HT-29 (cell line): ENCODE measurements at regions not wholly inside any gene's neighbourhood (a gene's known extent, or its start where the extent isn't known, plus 50 kb on each side); places are given as distances from the start of the nearest gene placed in this dataset.
"Not testable (repeated sequence)": the region's sequence is repeated elsewhere in the genome, so short reads cannot be mapped to it uniquely, and the experiment has no call there.

ENCODE experiments used
- DNase-seq: peaks from one replicate; pipeline ENCODE4 v3.0.0-alpha.2; 2015; ENCODE audit warnings: low spot score

DNA sequence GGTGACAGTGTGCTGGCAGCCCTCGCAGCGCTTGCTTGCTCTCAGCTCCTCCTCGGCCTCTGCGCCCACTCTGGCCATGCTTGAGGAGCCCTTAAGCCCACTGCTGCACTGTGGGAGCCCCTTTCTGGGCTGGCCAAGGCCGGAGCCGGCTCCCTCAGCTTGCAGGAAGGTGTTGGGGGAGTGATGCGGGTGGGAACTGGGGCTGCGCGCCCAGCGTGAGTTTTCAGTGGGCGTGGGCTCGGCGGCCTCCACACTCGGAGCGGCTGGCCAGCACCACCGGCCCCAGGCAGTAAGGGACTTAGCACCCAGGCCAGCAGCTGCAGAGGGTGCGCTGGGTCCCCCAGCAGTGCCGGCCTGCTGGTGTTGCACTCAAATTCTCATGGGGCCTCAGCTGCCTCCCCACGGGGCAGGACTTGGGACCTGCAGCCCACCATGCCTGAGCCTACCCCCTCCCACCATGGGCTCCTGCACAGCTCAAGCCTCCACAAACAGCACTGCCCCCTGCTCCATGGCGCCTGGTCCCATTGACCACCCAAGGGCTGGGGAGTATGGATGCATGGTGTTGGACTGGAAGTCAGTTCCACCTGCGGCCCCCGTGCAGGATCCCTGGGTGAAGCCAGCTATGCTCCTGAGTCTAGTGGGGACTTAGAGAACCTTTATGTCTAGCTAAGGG is 223.1 kb upstream of the PTPRD start:
- DNase-seq, result no peak

DNA sequence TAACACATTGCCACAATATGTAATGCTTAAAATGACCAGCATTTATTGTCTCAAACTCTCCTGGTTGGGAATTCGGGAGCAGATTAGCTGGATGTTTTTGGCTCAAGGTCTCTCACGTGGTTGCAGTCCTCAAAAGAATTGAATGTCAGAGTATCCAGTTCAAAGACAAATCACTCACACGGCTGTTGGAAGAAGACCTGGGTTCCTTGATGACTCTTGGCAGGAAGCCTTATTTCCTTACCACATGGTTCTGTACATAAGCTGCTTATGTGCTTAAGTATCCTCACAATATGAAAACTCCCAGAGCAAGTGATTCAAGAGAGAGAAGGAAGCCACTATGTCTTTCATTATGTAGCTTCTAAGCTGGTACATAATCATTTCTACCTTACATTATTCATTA is 230.3 kb upstream of the PTPRD start:
- no peak for DNase-seq

DNA sequence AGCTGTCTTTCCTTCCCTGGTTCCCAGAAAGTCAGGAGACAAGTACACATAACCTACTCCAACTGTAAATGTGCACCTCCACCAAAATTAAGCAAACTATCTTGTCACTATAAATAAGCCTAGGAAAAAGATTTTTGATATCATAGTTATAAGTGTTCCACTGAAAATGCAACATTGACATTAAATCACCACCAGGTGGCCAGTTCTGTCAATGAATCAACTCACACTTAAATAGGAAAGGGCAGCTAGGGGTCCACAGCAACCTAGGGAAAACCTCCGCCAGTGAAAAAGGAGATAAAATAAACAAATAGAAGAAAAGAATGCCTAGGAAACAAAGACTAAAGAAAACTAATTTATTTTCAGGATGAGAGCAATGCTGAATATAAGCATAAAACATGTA is 243.0 kb upstream of the PTPRD start:
- DNase-seq, result peak; percentile 16

DNA sequence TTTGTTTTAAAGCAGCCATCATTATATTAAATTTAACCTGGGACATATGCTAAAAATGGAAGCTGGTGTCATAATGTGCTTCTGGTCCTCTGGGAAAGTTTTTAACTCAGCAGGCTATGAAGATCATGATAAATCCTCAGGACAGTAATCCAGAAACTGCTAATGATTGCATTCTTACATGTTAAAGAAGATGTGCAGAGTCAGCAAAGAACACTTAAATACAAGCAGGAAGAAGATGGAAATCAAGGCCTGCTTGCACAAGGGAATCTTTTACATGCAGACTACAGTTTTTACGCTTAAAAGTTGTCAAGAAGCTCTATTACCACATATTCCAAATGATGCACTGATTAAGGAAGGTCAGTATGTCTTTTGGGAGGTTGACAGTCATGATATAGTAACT is 246.0 kb upstream of the PTPRD start:
- no peak for DNase-seq

DNA sequence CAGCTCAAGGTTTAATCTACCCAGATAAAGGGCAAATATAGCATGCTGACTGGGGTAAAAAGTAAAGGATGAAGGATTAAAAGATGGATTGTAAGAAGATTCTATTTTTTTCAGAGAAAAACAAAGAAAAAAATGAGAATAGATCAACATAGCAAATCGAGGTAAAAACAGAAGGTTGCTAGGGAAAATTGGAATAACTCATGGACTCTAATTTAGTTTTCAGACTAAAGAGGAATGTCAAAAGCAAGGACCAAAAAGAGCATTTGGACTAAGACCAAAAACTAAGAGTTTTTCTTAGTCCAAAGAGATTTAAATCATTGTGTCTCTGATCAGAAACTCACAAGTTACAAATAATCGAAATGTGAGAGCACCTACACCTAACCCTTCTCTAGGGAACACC is 250.7 kb upstream of the PTPRD start:
- no peak for DNase-seq

DNA sequence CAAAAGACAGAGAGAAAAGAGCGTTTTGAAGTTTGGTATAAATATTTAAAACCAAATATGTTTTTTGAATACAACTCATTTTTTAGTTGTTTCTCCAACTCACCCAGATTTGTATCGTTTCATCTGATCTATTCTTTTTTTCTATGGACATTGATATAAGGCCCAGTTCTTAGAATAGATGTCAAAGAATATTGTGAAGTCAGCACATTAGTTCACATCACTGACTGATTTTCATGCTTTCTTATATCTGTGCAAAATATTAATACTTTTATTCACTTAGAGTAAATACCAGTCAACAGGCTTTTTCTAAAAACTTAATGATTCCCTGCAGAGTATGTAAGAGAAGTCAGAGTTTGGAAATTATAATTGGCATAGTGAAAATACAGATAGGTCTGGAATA is 254.4 kb upstream of the PTPRD start:
- no peak for DNase-seq

- DNase-seq, result no peak
Observed at GRCh38 chr9:10869687-10870086, 256.9 kb upstream of the PTPRD start.

DNA sequence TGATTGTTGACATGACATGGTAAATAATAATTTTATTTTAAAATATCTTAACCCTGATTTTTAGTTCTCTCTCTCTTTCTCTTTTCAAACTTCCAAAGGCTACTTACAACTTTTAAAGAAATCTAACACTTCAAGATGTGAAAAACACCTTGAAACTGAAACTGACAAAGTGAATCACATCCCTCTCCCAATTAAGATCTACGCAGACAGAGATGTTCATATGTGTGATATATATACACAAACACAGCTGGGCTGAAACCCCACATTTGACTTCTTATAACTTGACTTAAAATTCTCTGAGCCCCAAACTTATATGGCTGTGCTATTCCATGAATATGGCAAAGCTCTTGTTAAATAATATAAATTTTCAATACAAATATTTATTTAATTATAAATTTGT is 261.2 kb upstream of the PTPRD start:
- no peak for DNase-seq

- DNase-seq, result no peak
Observed at GRCh38 chr9:10875752-10876151, 262.9 kb upstream of the PTPRD start.

DNA sequence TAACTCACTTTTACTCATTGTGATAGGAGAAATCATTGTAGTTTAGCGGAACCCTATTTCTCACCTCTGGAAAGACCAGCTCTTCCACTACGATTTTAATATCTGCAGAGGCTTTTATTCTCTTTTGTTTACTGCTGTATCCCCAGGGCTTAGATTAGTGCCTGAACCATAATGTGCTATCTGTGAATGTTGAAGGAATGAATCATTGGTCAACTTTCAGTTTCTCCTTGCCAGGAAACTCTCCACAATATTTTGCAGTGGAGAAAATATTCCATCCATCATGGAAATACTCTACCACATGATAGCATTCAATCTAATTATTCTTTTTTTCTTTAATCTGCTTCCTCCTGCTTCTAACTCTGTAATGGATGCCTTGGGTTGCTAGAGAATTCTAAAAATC is 263.5 kb upstream of the PTPRD start:
- DNase-seq, result no peak

DNA sequence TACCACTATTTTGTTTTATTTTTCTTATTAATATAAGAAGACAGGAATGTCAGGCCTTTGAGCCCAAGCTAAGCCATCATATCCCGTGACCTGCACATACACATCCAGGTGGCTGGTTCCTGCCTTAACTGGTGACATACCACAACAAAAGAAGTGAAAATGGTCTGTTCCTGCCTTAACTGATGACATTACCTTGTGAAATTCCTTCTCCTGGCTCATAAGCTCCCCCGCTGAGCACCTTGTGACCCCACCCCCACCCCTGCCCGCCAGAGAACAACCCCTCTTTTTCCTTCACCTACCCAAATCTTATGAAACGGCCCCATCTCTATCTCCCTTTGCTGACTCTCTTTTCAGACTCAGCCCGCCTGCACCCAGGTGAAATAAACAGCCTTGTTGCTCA is 277.5 kb upstream of the PTPRD start:
- not testable (repeated sequence) for DNase-seq

- no peak for DNase-seq
Observed at GRCh38 chr9:10899509-10899908, 286.7 kb upstream of the PTPRD start.

GRCh38 chr9:10903969-10904368 is 291.2 kb upstream of the PTPRD start:
- no peak for DNase-seq

GRCh38 chr9:10910779-10911178 is 298.0 kb upstream of the PTPRD start:
- no peak for DNase-seq

DNA sequence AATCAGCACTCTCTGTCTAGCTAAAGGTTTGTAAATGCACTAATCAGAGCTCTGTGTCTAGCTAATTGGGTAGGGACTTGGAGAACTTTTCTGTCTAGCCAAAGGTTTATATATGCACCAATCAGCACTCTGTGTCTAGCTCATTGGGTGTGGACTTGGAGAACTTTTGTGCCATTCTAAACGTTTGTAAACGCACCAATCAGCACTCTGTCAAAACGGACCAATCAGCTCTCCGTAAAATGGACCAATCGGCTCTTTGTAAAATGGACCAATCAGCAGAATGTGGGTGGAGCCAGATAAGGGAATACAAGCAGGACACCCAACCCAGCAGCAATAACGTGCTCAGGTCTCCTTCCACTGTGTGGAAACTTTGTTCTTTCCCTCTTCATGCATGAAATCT is 298.6 kb upstream of the PTPRD start:
- DNase-seq, result no peak

DNA sequence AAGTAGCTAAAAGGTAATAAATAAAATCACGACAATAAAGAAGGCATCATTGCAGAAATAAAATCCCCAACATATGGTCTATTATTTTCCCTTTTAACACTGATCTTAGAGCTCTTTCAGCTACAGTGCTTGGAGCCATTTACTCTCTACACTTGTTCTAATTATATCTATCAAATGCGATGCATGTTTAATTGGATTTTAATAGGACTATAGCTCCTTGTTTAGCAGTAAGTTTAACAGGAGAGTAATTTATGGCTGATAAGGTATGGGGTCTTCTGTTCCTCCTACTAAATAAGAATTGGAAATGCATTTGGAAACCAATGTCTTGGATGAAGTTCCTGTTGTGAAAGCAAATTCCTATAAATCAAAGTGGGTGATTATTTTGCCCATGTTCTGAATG is 304.2 kb upstream of the PTPRD start:
- no peak for DNase-seq

DNA sequence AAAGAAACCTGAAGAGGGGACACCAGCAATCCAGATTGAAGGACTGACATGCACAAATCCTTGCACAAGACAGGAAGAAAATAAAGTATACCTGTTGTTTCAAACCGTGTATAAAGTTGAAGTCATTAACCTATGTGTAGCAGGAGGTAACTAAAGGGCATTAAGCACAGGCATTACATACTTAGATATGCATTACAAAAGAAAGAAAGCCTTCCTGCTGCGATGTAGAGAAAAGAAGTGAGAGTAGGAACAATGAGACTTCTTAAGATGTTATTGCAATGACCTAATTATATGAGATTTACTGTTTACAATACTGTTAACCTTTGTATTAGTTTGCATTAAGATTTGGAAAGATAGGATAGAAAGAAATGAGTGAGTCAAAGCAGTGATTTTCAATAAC is 308.9 kb upstream of the PTPRD start:
- DNase-seq, result no peak

GRCh38 chr9:10925896-10926295 is 313.1 kb upstream of the PTPRD start:
- no peak for DNase-seq

GRCh38 chr9:10928372-10928771 is 315.6 kb upstream of the PTPRD start:
- no peak for DNase-seq

GRCh38 chr9:10930081-10930480 is 317.3 kb upstream of the PTPRD start:
- DNase-seq, result no peak

- DNase-seq, result no peak
Observed at GRCh38 chr9:10946676-10947410, 334.0 kb upstream of the PTPRD start.

DNA sequence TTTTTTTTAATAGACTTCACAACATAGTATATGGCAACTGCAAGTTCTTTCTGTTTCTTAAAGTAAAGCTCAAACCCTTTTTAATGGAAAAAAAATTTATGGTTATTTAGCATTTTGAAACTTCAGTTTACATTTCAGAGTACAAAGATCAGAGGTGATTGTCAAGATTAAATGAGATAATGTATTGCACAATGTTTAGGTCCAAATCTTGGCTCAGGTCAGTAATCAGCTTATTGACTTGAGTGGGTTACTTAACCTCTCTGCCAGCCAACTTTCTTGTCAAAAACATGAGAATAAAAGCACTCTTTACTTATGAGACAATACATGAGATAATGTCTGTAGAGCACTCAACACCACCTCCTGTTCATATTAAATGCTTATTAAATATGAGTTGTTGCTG is 345.1 kb upstream of the PTPRD start:
- DNase-seq, result no peak

GRCh38 chr9:10961883-10962282 is 349.1 kb upstream of the PTPRD start:
- no peak for DNase-seq

DNA sequence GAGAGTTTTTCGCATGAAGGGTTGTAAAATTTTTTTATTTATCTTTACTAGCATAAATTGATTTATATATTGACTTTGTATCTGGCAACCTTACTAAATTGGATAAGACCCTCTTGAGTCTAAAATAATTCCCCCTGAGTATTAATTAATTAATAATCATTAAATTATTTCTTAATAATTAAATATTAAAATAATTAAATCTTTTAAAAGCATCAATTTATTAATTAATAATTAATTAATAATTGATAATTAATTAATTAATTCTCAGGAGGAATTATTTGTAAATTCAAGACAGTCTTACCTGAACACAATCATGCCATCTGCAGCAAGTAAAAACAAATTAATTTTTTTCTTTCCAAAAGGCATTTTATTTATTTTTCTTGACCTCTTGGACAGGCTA is 370.4 kb upstream of the PTPRD start:
- DNase-seq, result no peak
